ENCODE measurements at regions not wholly inside any gene's neighbourhood (a gene's known extent, or its start where the extent isn't known, plus 50 kb on each side); places are given as distances from the start of the nearest gene placed in this dataset.

DNA sequence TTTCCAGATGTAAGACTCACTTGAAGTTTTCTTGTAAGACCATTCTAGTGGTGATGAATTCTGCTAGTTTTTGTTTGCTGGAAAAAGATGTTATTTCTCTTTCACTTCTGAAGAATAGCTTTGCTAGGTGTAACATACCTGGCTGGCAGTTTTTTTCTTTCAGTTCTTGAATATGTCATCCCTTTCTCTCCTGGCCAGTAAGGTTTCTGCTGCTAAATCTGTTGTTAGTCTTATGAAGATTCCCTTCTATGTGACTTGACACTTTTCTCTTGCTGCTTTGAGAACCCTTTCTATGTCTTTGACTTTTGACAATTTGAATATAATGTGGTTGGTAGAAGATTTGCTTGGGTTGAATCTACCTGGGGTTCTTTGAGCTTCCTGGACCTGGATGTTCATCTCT, 314.7 kb upstream of the NOX3 start:
- no peaks in the 10 kb centered on the region for H3K9me2 ChIP-seq (replicated peaks; ENCODE audit: insufficient read depth, low read length)
- H3F3A ChIP-seq (ENCODE audit: insufficient read depth, low read length) = no peaks in the 10 kb centered on the region
- no peaks in the 10 kb centered on the region for H3K27me3 ChIP-seq (replicated peaks; ENCODE audit: insufficient read depth, low read length)
- H4K20me1 ChIP-seq (ENCODE audit: insufficient read depth, low read length) = no peaks in the 10 kb centered on the region
- H2AFZ ChIP-seq (ENCODE audit: low read length) = no peak overlapping the region
- no peak for DNase-seq
- H3K36me3 ChIP-seq (replicated peaks; ENCODE audit: insufficient read depth, low read length) = no peaks in the 10 kb centered on the region
- no peaks in the 10 kb centered on the region for H3K79me2 ChIP-seq (ENCODE audit: low read length)
- H3K9me3 ChIP-seq (replicated peaks; ENCODE audit: insufficient read depth, low read length) = no peaks in the 10 kb centered on the region
- no peak overlapping the region for H3K4me3 ChIP-seq (ENCODE audit: low read length)
- H3K9ac ChIP-seq (ENCODE audit: low read length) = no peak overlapping the region
- H3K4me2 ChIP-seq (ENCODE audit: low read depth, low read length) = no peak overlapping the region
- no peak overlapping the region for H3K27ac ChIP-seq (ENCODE audit: low read length)
- TF ChIP-seq CTCF (IDR thresholded peaks at IDR 0.05; ENCODE audit: low read length) (no peak), EZH2phosphoT487 (IDR thresholded peaks at IDR 0.05; ENCODE audit: low read length) (no peak), EZH2 (optimal IDR thresholded peaks at IDR 0.05; ENCODE audit: low read depth, low read length) (no peak)
- no peaks in the 10 kb centered on the region for H3K4me1 ChIP-seq (ENCODE audit: low read length)

- Histone ChIP-seq H3K4me3 (ENCODE audit: low read length) (no peak overlapping the region), H2AFZ (ENCODE audit: low read length) (no peak overlapping the region)
Measured at GRCh38 chr6:155765275-155766194, 309.9 kb upstream of the NOX3 start.

GRCh38 chr6:155762649-155763048, 307.0 kb upstream of the NOX3 start:
- Histone ChIP-seq H3K27ac (ENCODE audit: low read length) (no peak overlapping the region), H3K9me3 (replicated peaks; ENCODE audit: insufficient read depth, low read length) (no peaks in the 10 kb centered on the region), H3F3A (ENCODE audit: insufficient read depth, low read length) (no peaks in the 10 kb centered on the region), H3K9ac (ENCODE audit: low read length) (no peak overlapping the region), H3K27me3 (replicated peaks; ENCODE audit: insufficient read depth, low read length) (no peaks in the 10 kb centered on the region), H3K4me3 (ENCODE audit: low read length) (no peak overlapping the region), H2AFZ (ENCODE audit: low read length) (no peak overlapping the region), H3K4me1 (ENCODE audit: low read length) (no peaks in the 10 kb centered on the region), H3K4me2 (ENCODE audit: low read depth, low read length) (no peak overlapping the region), H3K9me2 (replicated peaks; ENCODE audit: insufficient read depth, low read length) (no peaks in the 10 kb centered on the region), H3K79me2 (ENCODE audit: low read length) (no peaks in the 10 kb centered on the region), H4K20me1 (ENCODE audit: insufficient read depth, low read length) (no peaks in the 10 kb centered on the region), H3K36me3 (replicated peaks; ENCODE audit: insufficient read depth, low read length) (no peaks in the 10 kb centered on the region)
- no peak for DNase-seq
- TF ChIP-seq EZH2 (optimal IDR thresholded peaks at IDR 0.05; ENCODE audit: low read depth, low read length) (no peak), EZH2phosphoT487 (IDR thresholded peaks at IDR 0.05; ENCODE audit: low read length) (no peak), CTCF (IDR thresholded peaks at IDR 0.05; ENCODE audit: low read length) (no peak)

More at GRCh38 chr6:155765275-155766194, 309.9 kb upstream of the NOX3 start:
- Histone ChIP-seq H3K9me3 (replicated peaks; ENCODE audit: insufficient read depth, low read length) (no peaks in the 10 kb centered on the region), H4K20me1 (ENCODE audit: insufficient read depth, low read length) (no peaks in the 10 kb centered on the region), H3K27me3 (replicated peaks; ENCODE audit: insufficient read depth, low read length) (no peaks in the 10 kb centered on the region), H3K4me2 (ENCODE audit: low read depth, low read length) (no peak overlapping the region), H3K9ac (ENCODE audit: low read length) (no peak overlapping the region), H3F3A (ENCODE audit: insufficient read depth, low read length) (no peaks in the 10 kb centered on the region), H3K79me2 (ENCODE audit: low read length) (no peaks in the 10 kb centered on the region), H3K9me2 (replicated peaks; ENCODE audit: insufficient read depth, low read length) (no peaks in the 10 kb centered on the region), H3K36me3 (replicated peaks; ENCODE audit: insufficient read depth, low read length) (no peaks in the 10 kb centered on the region), H3K27ac (ENCODE audit: low read length) (no peak overlapping the region), H3K4me1 (ENCODE audit: low read length) (no peaks in the 10 kb centered on the region)
- DNase-seq = no peak
- no peak for TF ChIP-seq EZH2 (optimal IDR thresholded peaks at IDR 0.05; ENCODE audit: low read depth, low read length)
- no peak for TF ChIP-seq CTCF (IDR thresholded peaks at IDR 0.05; ENCODE audit: low read length)
- TF ChIP-seq EZH2phosphoT487 (IDR thresholded peaks at IDR 0.05; ENCODE audit: low read length) = no peak
